ENCODE measurements at regions not wholly inside any gene's neighbourhood (a gene's known extent, or its start where the extent isn't known, plus 50 kb on each side); places are given as distances from the start of the nearest gene placed in this dataset.

- no peaks in the 10 kb centered on the region for H3K4me1 ChIP-seq (ENCODE audit: control insufficient read depth, insufficient read depth, low read length)
- no peaks in the 10 kb centered on the region for H4K20me1 ChIP-seq (ENCODE audit: insufficient read depth, low read length)
- no peaks in the 10 kb centered on the region for H3K36me3 ChIP-seq (ENCODE audit: control insufficient read depth, insufficient read depth, low read length)
- intact Hi-C loops (cut with micrococcal nuclease), result no loop called here
- no peak for TF ChIP-seq CHD1 (IDR thresholded peaks at IDR 0.05; ENCODE audit: low read depth, low read length)
- TF ChIP-seq CEBPB (IDR thresholded peaks at IDR 0.05; ENCODE audit: low read depth, low read length), result no peak
- no peak for TF ChIP-seq MAFK (IDR thresholded peaks at IDR 0.05; ENCODE audit: low read depth, low read length)
- TF ChIP-seq CTCF (conservative IDR thresholded peaks at IDR 0.05; ENCODE audit: low read depth, low read length), result no peak
- TF ChIP-seq RFX5 (IDR thresholded peaks at IDR 0.05; ENCODE audit: low read depth, low read length), result no peak
- no peak for TF ChIP-seq BHLHE40 (IDR thresholded peaks at IDR 0.05; ENCODE audit: low read depth, low read length)
- TF ChIP-seq RAD21 (IDR thresholded peaks at IDR 0.05; ENCODE audit: low read length), result no peak
- no peak for TF ChIP-seq USF2 (IDR thresholded peaks at IDR 0.05; ENCODE audit: low read depth, low read length)
- no peak for TF ChIP-seq ELK1 (IDR thresholded peaks at IDR 0.05; ENCODE audit: borderline replicate concordance, low read depth, low read length)
- no peak overlapping the region for H4K91ac ChIP-seq (ENCODE audit: insufficient read depth, low read depth, low read length)
- peaks cover 16% of the 10 kb centered on the region; the same call in 1 of the 2 replicates for H3K9me3 ChIP-seq (ENCODE audit: control insufficient read depth, insufficient read depth, low read length)
- H2BK20ac ChIP-seq (ENCODE audit: low read depth, low read length), result no peak overlapping the region
- no peak overlapping the region for H3K56ac ChIP-seq (ENCODE audit: extremely low read depth, insufficient read depth, low read length)
- dilution Hi-C loops (cut with HindIII; ENCODE audit: low sequenced_read_pairs, unreplicated experiment), result no loop called here
- no peak overlapping the region for H4K8ac ChIP-seq (ENCODE audit: low read depth in 2 of 2, low read length in 2 of 2)
- H2BK120ac ChIP-seq (ENCODE audit: low read depth, low read length), result no peak overlapping the region
- H3K27me3 ChIP-seq (ENCODE audit: control insufficient read depth, insufficient read depth, low read length), result no peaks in the 10 kb centered on the region
- ChIA-PET POLR2A (ENCODE audit: unreplicated experiment) (no interaction called here), CTCF (no interaction called here)
- H3K79me1 ChIP-seq (ENCODE audit: low read depth in 1 of 2, low read length in 2 of 2), result no peaks in the 10 kb centered on the region
- H3K4me2 ChIP-seq (ENCODE audit: low read depth, low read length), result no peak overlapping the region
- no CpG with 5 or more reads among the region's 5 CpGs for WGBS, 2 experiments (ENCODE audit: extremely low coverage in 2 of 2, insufficient read length in 1 of 2)
- ATAC-seq (ENCODE audit: low read depth), result no peak
- in situ Hi-C loops (cut with MboI; ENCODE audit: low sequenced_read_pairs), result no loop called here
- no TSS peak for BruUV-seq (replicated peaks)
- no peak overlapping the region for H2BK15ac ChIP-seq (ENCODE audit: low read depth, low read length)
- no peak overlapping the region for H3K23ac ChIP-seq (ENCODE audit: low read depth, low read length)
- no peak for DNase-seq
- H3K18ac ChIP-seq (ENCODE audit: low read depth, low read length), result no peak overlapping the region
- no peak overlapping the region for H4K5ac ChIP-seq (ENCODE audit: low read depth, low read length)
- no peak overlapping the region for H3K4me3 ChIP-seq (ENCODE audit: insufficient read depth, low read depth, low read length)
- no peak overlapping the region for H2AK9ac ChIP-seq (replicated peaks; ENCODE audit: low read depth, low read length, poor library complexity)
- no peak overlapping the region for H2AK5ac ChIP-seq (ENCODE audit: low read depth, low read length)
- no peak overlapping the region for H3K4ac ChIP-seq (ENCODE audit: low read depth, low read length)
- H3K27ac ChIP-seq (ENCODE audit: insufficient read depth, low read length), result no peak overlapping the region
- H3K9ac ChIP-seq (ENCODE audit: low read depth, low read length), result no peak overlapping the region
- H3K9me1 ChIP-seq (ENCODE audit: insufficient read depth, low read length), result no peaks in the 10 kb centered on the region
- no peak overlapping the region for H2BK5ac ChIP-seq (ENCODE audit: low read depth, low read length, poor library complexity, severe bottlenecking)
- no peak overlapping the region for H2AFZ ChIP-seq (replicated peaks; ENCODE audit: low read length, poor library complexity)
- no peak overlapping the region for H3K14ac ChIP-seq (replicated peaks; ENCODE audit: low read depth, low read length)
Observed at GRCh38 chr7:68087401-68087800, 1090.8 kb downstream of the TYW1 start.

All from IMR-90 (cell line).